Hindlimb muscle (tissue), 1 donor: ENCODE measurements at regions not wholly inside any gene's neighbourhood (a gene's known extent, or its start where the extent isn't known, plus 50 kb on each side); places are given as distances from the start of the nearest gene placed in this dataset.
"Not testable (repeated sequence)": the region's sequence is repeated elsewhere in the genome, so short reads cannot be mapped to it uniquely, and the experiment has no call there.

Source experiments
- DNase-seq: peaks from one replicate; pipeline ENCODE4 v3.0.0-alpha.2; 2013

GRCh38 chr3:160098261-160098908, 109.8 kb downstream of the IL12A start:
- DNase-seq = no peak

GRCh38 chr3:160098926-160099626, 110.4 kb downstream of the IL12A start:
- DNase-seq = no peak

- DNase-seq = no peak
These were observed 111.2 kb downstream of the IL12A start for GRCh38 chr3:160099834-160100233.

- DNase-seq = no peak
These were observed 112.0 kb downstream of the IL12A start for GRCh38 chr3:160100610-160101009.

GRCh38 chr3:160102001-160102400, 113.4 kb downstream of the IL12A start:
- DNase-seq = not testable (repeated sequence)

- no peak for DNase-seq
These were observed 114.8 kb downstream of the IL12A start for GRCh38 chr3:160103397-160103796.

- DNase-seq = no peak
These were observed 117.4 kb downstream of the IL12A start for GRCh38 chr3:160105907-160106584.

GRCh38 chr3:160106905-160107861, 118.0 kb upstream of the C3orf80 start:
- DNase-seq = no peak

- no peak for DNase-seq
These were observed 116.9 kb upstream of the C3orf80 start for GRCh38 chr3:160108362-160108761.

- no peak for DNase-seq
These were observed 112.7 kb upstream of the C3orf80 start for GRCh38 chr3:160112481-160112880.

- DNase-seq = no peak
These were observed 112.2 kb upstream of the C3orf80 start for GRCh38 chr3:160112996-160113395.

GRCh38 chr3:160114355-160114995, 110.7 kb upstream of the C3orf80 start:
- DNase-seq = no peak

GRCh38 chr3:160115387-160115786, 109.8 kb upstream of the C3orf80 start:
- no peak for DNase-seq

GRCh38 chr3:160124224-160124623, 101.0 kb upstream of the C3orf80 start:
- DNase-seq = no peak

GRCh38 chr3:160125258-160125657, 100.0 kb upstream of the C3orf80 start:
- DNase-seq = no peak

- DNase-seq = no peak
These were observed 99.2 kb upstream of the C3orf80 start for GRCh38 chr3:160126051-160126450.

- no peak for DNase-seq
These were observed 98.5 kb upstream of the C3orf80 start for GRCh38 chr3:160126761-160127160.

GRCh38 chr3:160127308-160127707, 97.9 kb upstream of the C3orf80 start:
- DNase-seq = no peak

- no peak for DNase-seq
These were observed 97.2 kb upstream of the C3orf80 start for GRCh38 chr3:160128056-160128455.

- DNase-seq = no peak
These were observed 95.7 kb upstream of the C3orf80 start for GRCh38 chr3:160129459-160130061.

- DNase-seq = no peak
These were observed 95.2 kb upstream of the C3orf80 start for GRCh38 chr3:160130071-160130470.

- DNase-seq = no peak
These were observed 94.3 kb upstream of the C3orf80 start for GRCh38 chr3:160130950-160131349.
